ENCODE measurements at regions not wholly inside any gene's neighbourhood (a gene's known extent, or its start where the extent isn't known, plus 50 kb on each side); places are given as distances from the start of the nearest gene placed in this dataset.

DNA sequence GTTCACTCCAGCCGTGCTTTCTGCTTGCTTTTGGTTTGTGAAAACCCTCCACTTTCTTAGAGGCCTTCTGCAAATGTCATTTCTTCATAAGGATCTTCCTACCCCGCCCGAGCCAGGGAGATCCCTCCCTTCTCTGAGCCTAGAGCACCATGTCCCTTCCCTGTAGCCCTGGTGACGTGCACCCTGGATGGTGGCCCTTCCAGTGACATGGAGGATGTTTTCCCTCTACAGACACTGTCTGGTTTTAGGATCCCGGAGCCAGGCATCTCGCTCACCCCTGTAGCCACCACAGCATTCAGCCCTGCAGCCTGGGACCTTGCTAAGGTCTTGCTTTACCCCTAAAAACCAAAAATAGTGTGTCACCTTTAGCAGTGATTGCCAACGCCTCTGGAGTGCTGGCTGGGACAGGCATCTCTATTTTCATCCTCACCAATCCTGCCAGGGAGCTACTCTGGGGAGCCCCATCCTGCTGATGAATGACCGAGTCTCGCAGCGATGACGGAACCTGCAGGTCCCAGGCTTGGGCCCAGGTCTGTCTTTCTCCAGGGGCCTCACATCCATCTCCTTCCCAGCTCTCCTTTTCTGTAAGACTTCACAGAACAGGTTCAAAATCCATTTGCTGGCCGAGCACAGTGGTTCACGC, 394.1 kb upstream of the TNRC6C start:
- H3K4me2 ChIP-seq (ENCODE audit: low read length), result no peak overlapping the region
- H3K4me3 ChIP-seq (ENCODE audit: low read length), result no peak overlapping the region
- TF ChIP-seq EZH2phosphoT487 (IDR thresholded peaks at IDR 0.05; ENCODE audit: borderline replicate concordance, low read length), result no peak
- TF ChIP-seq, protein P1, sequence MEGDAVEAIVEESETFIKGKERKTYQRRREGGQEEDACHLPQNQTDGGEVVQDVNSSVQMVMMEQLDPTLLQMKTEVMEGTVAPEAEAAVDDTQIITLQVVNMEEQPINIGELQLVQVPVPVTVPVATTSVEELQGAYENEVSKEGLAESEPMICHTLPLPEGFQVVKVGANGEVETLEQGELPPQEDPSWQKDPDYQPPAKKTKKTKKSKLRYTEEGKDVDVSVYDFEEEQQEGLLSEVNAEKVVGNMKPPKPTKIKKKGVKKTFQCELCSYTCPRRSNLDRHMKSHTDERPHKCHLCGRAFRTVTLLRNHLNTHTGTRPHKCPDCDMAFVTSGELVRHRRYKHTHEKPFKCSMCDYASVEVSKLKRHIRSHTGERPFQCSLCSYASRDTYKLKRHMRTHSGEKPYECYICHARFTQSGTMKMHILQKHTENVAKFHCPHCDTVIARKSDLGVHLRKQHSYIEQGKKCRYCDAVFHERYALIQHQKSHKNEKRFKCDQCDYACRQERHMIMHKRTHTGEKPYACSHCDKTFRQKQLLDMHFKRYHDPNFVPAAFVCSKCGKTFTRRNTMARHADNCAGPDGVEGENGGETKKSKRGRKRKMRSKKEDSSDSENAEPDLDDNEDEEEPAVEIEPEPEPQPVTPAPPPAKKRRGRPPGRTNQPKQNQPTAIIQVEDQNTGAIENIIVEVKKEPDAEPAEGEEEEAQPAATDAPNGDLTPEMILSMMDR (IDR thresholded peaks at IDR 0.05; ENCODE audit: low read depth, low read length, poor library complexity, severe bottlenecking), result no peak

DNA sequence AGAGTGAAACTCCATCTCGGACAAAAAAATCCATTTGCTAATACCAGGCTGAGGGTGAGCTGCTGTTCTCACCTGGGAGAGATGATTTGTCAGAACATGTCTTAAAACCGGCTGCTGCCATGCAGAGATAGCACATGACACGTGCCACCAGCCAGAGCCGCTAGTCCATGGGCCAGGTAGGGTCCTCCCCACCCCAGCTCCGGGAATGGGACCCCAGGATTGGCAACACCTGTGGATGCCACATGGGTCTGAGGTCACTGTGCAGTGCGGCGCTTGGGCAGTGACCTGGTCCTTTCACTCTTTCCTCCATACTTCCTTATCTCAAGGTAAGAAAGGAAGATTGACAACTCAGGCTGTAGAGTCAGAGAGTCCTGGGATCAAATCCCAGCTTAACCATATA, 393.3 kb upstream of the TNRC6C start:
- H3K27me3 ChIP-seq (ENCODE audit: control insufficient read depth, low read length), result peaks cover 10% of the 10 kb centered on the region
- H3K27ac ChIP-seq (ENCODE audit: low read depth, low read length), result no peak overlapping the region
- no peaks in the 10 kb centered on the region for H3K4me1 ChIP-seq (ENCODE audit: control insufficient read depth, low read length)
- H3K79me2 ChIP-seq (ENCODE audit: control insufficient read depth, low read length), result no peaks in the 10 kb centered on the region
- no peak overlapping the region for H3K4me2 ChIP-seq (ENCODE audit: low read length)
- no peak overlapping the region for H3K4me3 ChIP-seq (ENCODE audit: low read length)
- TF ChIP-seq, protein P1 (IDR thresholded peaks at IDR 0.05; ENCODE audit: low read depth, low read length, poor library complexity, severe bottlenecking), result no peak
- no peak for TF ChIP-seq EZH2phosphoT487 (IDR thresholded peaks at IDR 0.05; ENCODE audit: borderline replicate concordance, low read length)
- no peaks in the 10 kb centered on the region for H4K20me1 ChIP-seq (ENCODE audit: control insufficient read depth, insufficient read depth, low read depth, low read length)
- no peaks in the 10 kb centered on the region for H3K9me2 ChIP-seq (replicated peaks; ENCODE audit: control insufficient read depth, low read length)
- H3F3A ChIP-seq (ENCODE audit: control insufficient read depth, insufficient read depth), result no peaks in the 10 kb centered on the region
- H3K36me3 ChIP-seq (ENCODE audit: control insufficient read depth, low read length), result no peaks in the 10 kb centered on the region
- no peaks in the 10 kb centered on the region for H3K9me3 ChIP-seq (ENCODE audit: control insufficient read depth, insufficient read depth, low read length)

More for the DNA sequence above, 394.1 kb upstream of the TNRC6C start:
- H3K27me3 ChIP-seq (ENCODE audit: control insufficient read depth, low read length), result peaks cover 16% of the 10 kb centered on the region
- no peak overlapping the region for H3K27ac ChIP-seq (ENCODE audit: low read depth, low read length)
- H3K36me3 ChIP-seq (ENCODE audit: control insufficient read depth, low read length), result no peaks in the 10 kb centered on the region
- H3F3A ChIP-seq (ENCODE audit: control insufficient read depth, insufficient read depth), result no peaks in the 10 kb centered on the region
- no peaks in the 10 kb centered on the region for H3K9me2 ChIP-seq (replicated peaks; ENCODE audit: control insufficient read depth, low read length)
- H3K79me2 ChIP-seq (ENCODE audit: control insufficient read depth, low read length), result no peaks in the 10 kb centered on the region
- H4K20me1 ChIP-seq (ENCODE audit: control insufficient read depth, insufficient read depth, low read depth, low read length), result no peaks in the 10 kb centered on the region
- H3K9me3 ChIP-seq (ENCODE audit: control insufficient read depth, insufficient read depth, low read length), result no peaks in the 10 kb centered on the region
- H3K4me1 ChIP-seq (ENCODE audit: control insufficient read depth, low read length), result no peaks in the 10 kb centered on the region

DNA sequence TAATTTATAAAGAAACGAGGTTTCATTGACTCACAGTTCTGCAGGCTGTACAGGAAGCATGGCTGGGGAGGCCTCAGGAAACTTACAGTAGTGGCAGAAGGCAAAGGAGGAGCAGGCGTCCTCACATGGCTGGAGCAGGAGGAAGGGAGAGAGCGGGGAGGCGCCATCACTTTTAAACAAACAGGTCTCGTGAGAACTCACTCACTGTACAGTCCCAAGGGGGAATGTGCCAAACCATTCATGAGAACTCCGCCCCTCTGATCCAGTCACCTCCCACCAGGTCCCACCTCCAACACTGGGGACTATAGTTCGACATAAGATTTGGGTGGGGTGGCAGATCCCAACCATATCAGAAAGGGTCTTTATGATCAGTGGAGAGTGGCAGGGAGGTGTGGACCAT, 392.4 kb upstream of the TNRC6C start:
- H3K9me3 ChIP-seq (ENCODE audit: control insufficient read depth, insufficient read depth, low read length), result no peaks in the 10 kb centered on the region
- no peak overlapping the region for H3K4me2 ChIP-seq (ENCODE audit: low read length)
- H3F3A ChIP-seq (ENCODE audit: control insufficient read depth, insufficient read depth), result no peaks in the 10 kb centered on the region
- no peak overlapping the region for H3K4me3 ChIP-seq (ENCODE audit: low read length)
- no peaks in the 10 kb centered on the region for H3K79me2 ChIP-seq (ENCODE audit: control insufficient read depth, low read length)
- H4K20me1 ChIP-seq (ENCODE audit: control insufficient read depth, insufficient read depth, low read depth, low read length), result no peaks in the 10 kb centered on the region
- no peaks in the 10 kb centered on the region for H3K36me3 ChIP-seq (ENCODE audit: control insufficient read depth, low read length)
- no peaks in the 10 kb centered on the region for H3K4me1 ChIP-seq (ENCODE audit: control insufficient read depth, low read length)
- peaks cover 10% of the 10 kb centered on the region for H3K27me3 ChIP-seq (ENCODE audit: control insufficient read depth, low read length)
- no peaks in the 10 kb centered on the region for H3K9me2 ChIP-seq (replicated peaks; ENCODE audit: control insufficient read depth, low read length)
- no peak for TF ChIP-seq EZH2phosphoT487 (IDR thresholded peaks at IDR 0.05; ENCODE audit: borderline replicate concordance, low read length)
- TF ChIP-seq, protein P1 (IDR thresholded peaks at IDR 0.05; ENCODE audit: low read depth, low read length, poor library complexity, severe bottlenecking), result no peak
- H3K27ac ChIP-seq (ENCODE audit: low read depth, low read length), result no peak overlapping the region
